Panc1 (cell line): ENCODE measurements at regions not wholly inside any gene's neighbourhood (a gene's known extent, or its start where the extent isn't known, plus 50 kb on each side); places are given as distances from the start of the nearest gene placed in this dataset.

Experiments
- ATAC-seq: fragments of 200-7000 bp; cut with Tn5 transposase; 2 replicates; pipeline ENCODE4 v1.9.1; 2020; ENCODE audit warnings: mild to moderate bottlenecking, moderate library complexity
- BruUV-seq: library from RNA; stranded (reverse); fragments of 400-500 nt; replicated peaks from 2 replicates; lab custom pipeline; 2021; lab: Mats Ljungman, UMichigan
- CTCF ChIA-PET: fragments of 300-600 bp; sonication (Branson Sonifier 250); formaldehyde crosslinking; loops from one replicate; lab custom pipeline; 2022; ENCODE audit warnings: antibody characterized with exemption; lab: Charles Lee
- POLR2A ChIA-PET: fragments of 300-600 bp; sonication (Branson Sonifier 250); formaldehyde crosslinking; loops from one replicate; lab custom pipeline; 2022; ENCODE audit warnings: antibody characterized with exemption; lab: Charles Lee
- DNase-seq: peaks from one replicate; pipeline ENCODE4 v3.0.0-alpha.2; 2010; ENCODE audit warnings: low read depth, low spot score
- H3K27ac ChIP-seq: 2 replicates; pipeline ENCODE4 v1.5.1; 2011; ENCODE audit warnings: mild to moderate bottlenecking, low read length, inconsistent platforms
- H3K27me3 ChIP-seq: fragments of 200-500 bp; sonication (Bioruptor generic); 2 replicates; pipeline ENCODE4 v1.6.0; 2014; ENCODE audit warnings: low read length, inconsistent platforms; ENCODE audit not compliant: control insufficient read depth, insufficient read depth
- H3K36me3 ChIP-seq: fragments of 200-500 bp; sonication (Bioruptor generic); 2 replicates; pipeline ENCODE4 v1.5.1; 2014; ENCODE audit warnings: inconsistent platforms, mild to moderate bottlenecking, low read length, moderate library complexity; ENCODE audit not compliant: control insufficient read depth, insufficient read depth
- H3K4me1 ChIP-seq: 2 replicates; pipeline ENCODE4 v1.5.1; 2011; ENCODE audit warnings: inconsistent platforms, mild to moderate bottlenecking, low read length, moderate library complexity; ENCODE audit not compliant: control insufficient read depth, insufficient read depth
- H3K4me3 ChIP-seq, 2 experiments: 2 replicates each; pipeline ENCODE4 v1.5.1; 2011 to 2012; ENCODE audit warnings: low read depth in 2 of 2, low read length in 2 of 2, mild to moderate bottlenecking in 2 of 2, inconsistent platforms in 1 of 2, moderate library complexity in 1 of 2
- H3K9me3 ChIP-seq: fragments of 200-500 bp; sonication (Bioruptor generic); 2 replicates; pipeline ENCODE4 v1.5.1; 2014; ENCODE audit warnings: low read depth, mild to moderate bottlenecking, inconsistent platforms, low read length, moderate library complexity; ENCODE audit not compliant: control insufficient read depth, insufficient read depth
- CTCF ChIP-seq: fragments of 450-650 bp; IDR thresholded peaks from 2 replicates; pipeline ENCODE4 v1.5.1; 2017; ENCODE audit warnings: mild to moderate bottlenecking
- POLR2AphosphoS5 ChIP-seq: IDR thresholded peaks from 2 replicates; pipeline ENCODE4 v1.6.1; 2012; ENCODE audit warnings: mild to moderate bottlenecking, low read depth, low read length, moderate library complexity
- REST ChIP-seq, 2 experiments: IDR thresholded peaks; 2 replicates each; pipeline ENCODE4 v1.6.1; 2011 to 2012; ENCODE audit warnings: low read depth in 2 of 2, control low read depth in 1 of 2, low read length in 1 of 2, mild to moderate bottlenecking in 1 of 2, moderate library complexity in 1 of 2; ENCODE audit not compliant: insufficient read depth in 1 of 2
- SIN3A ChIP-seq: IDR thresholded peaks from 2 replicates; pipeline ENCODE4 v1.6.1; 2012; ENCODE audit warnings: low read depth, mild to moderate bottlenecking, low read length, moderate library complexity, borderline replicate concordance; ENCODE audit not compliant: insufficient read depth
- TCF7L2 ChIP-seq: IDR thresholded peaks from 2 replicates; pipeline ENCODE4 v1.6.1; 2011; ENCODE audit warnings: mild to moderate bottlenecking, low read depth, low read length, inconsistent platforms
- in situ Hi-C: cut with HindIII; loops from 2 replicates; pipeline ENCODE4 v1.10.0; 2016; ENCODE audit warnings: low sequenced_read_pairs, low pct_unique_long_range_greater_than_20kb
- intact Hi-C: fragments of 100-400 bp; cut with micrococcal nuclease; formaldehyde crosslinking; loops from one replicate; pipeline ENCODE4 v1.10.0; 2022; ENCODE audit not compliant: unreplicated experiment

- CTCF ChIA-PET: no interaction called here
- peak; percentile 77; the same call in 1 of the 2 replicates for TF ChIP-seq POLR2AphosphoS5
- TF ChIP-seq REST (IDR thresholded peaks at IDR 0.05; ENCODE audit: insufficient read depth in 1 of 2, low read depth in 2 of 2, low read length in 1 of 2): no peak
- ATAC-seq (peak; percentile 99), DNase-seq (peak; percentile 63)
- Histone ChIP-seq H3K4me3 (no peak overlapping the region), H3K4me1 (peaks cover 11% of the 10 kb centered on the region), H3K27ac (peak overlapping the region; percentile 89), H3K36me3 (no peaks in the 10 kb centered on the region), H3K9me3 (peaks cover 6% of the 10 kb centered on the region; the same call in 1 of the 2 replicates), H3K27me3 (no peaks in the 10 kb centered on the region)
- POLR2A ChIA-PET: no interaction called here
- BruUV-seq: no TSS peak
- in situ Hi-C loops: no loop called here
- intact Hi-C loops: no loop called here
Observed at GRCh38 chr1:98086796-98087441, 166.1 kb upstream of the DPYD start.

- peaks cover 6% of the 10 kb centered on the region; the same call in 1 of the 2 replicates for H3K9me3 ChIP-seq
- intact Hi-C loops (no loop called here), in situ Hi-C loops (no loop called here)
- no peaks in the 10 kb centered on the region for H3K36me3 ChIP-seq
- BruUV-seq: no TSS peak
- no peak overlapping the region for H3K4me3 ChIP-seq
- CTCF ChIA-PET: no interaction called here
- peaks cover 11% of the 10 kb centered on the region for H3K4me1 ChIP-seq
- no peak for ATAC-seq
- DNase-seq: no peak
- no peak for TF ChIP-seq SIN3A
- TF ChIP-seq TCF7L2: no peak
- TF ChIP-seq POLR2AphosphoS5: no peak
- no peak for TF ChIP-seq CTCF
- TF ChIP-seq REST (IDR thresholded peaks at IDR 0.05; ENCODE audit: insufficient read depth in 1 of 2, low read depth in 2 of 2, low read length in 1 of 2): no peak
- POLR2A ChIA-PET: no interaction called here
- H3K27me3 ChIP-seq: no peaks in the 10 kb centered on the region
- H3K27ac ChIP-seq: peak overlapping the region; percentile 81
Observed at GRCh38 chr1:98086156-98086555, 165.3 kb upstream of the DPYD start.
